RWPE2 (cell line): ENCODE measurements at regions not wholly inside any gene's neighbourhood (a gene's known extent, or its start where the extent isn't known, plus 50 kb on each side); places are given as distances from the start of the nearest gene placed in this dataset.
A peak's percentile ranks its signal among the peaks of the same experiment; 100 is the strongest.

Experiments
- ATAC-seq: fragments of 200-7000 bp; cut with Tn5 transposase; 3 replicates; pipeline ENCODE4 v1.9.1; 2021; ENCODE audit warnings: low read depth
- DNase-seq: peaks from one replicate; pipeline ENCODE4 v3.0.0-alpha.2; 2020; ENCODE audit warnings: low spot score
- H3K27ac ChIP-seq: fragments of 450-650 bp; 2 replicates; pipeline ENCODE4 v1.5.1; 2017; ENCODE audit warnings: mild to moderate bottlenecking; ENCODE audit not compliant: poor library complexity, severe bottlenecking
- H3K27me3 ChIP-seq: fragments of 250-450 bp; sonication (Bioruptor Pico); 2 replicates; pipeline ENCODE4 v1.5.1; 2021; ENCODE audit warnings: mild to moderate bottlenecking, moderate library complexity; ENCODE audit not compliant: insufficient read depth, poor library complexity, severe bottlenecking
- H3K36me3 ChIP-seq: fragments of 250-450 bp; sonication (Bioruptor Pico); 2 replicates; pipeline ENCODE4 v1.5.1; 2020; ENCODE audit warnings: low read depth, mild to moderate bottlenecking, moderate library complexity
- H3K4me1 ChIP-seq: fragments of 250-450 bp; sonication (Bioruptor Pico); 2 replicates; pipeline ENCODE4 v1.5.1; 2021; ENCODE audit warnings: mild to moderate bottlenecking, moderate library complexity; ENCODE audit not compliant: insufficient read depth, poor library complexity, severe bottlenecking
- H3K4me3 ChIP-seq: fragments of 250-450 bp; sonication (Bioruptor Pico); 2 replicates; pipeline ENCODE4 v1.5.1; 2021; ENCODE audit warnings: mild to moderate bottlenecking, moderate library complexity; ENCODE audit not compliant: severe bottlenecking
- H3K9me3 ChIP-seq: fragments of 250-450 bp; sonication (Bioruptor Pico); 2 replicates; pipeline ENCODE4 v1.5.1; 2021; ENCODE audit warnings: mild to moderate bottlenecking, moderate library complexity; ENCODE audit not compliant: severe bottlenecking
- TF ChIP-seq, protein P1 (sequence below): fragments of 450-650 bp; IDR thresholded peaks from one replicate; pipeline ENCODE4 v1.5.1; 2017; ENCODE audit warnings: mild to moderate bottlenecking, moderate library complexity; ENCODE audit not compliant: poor library complexity, severe bottlenecking

DNA sequence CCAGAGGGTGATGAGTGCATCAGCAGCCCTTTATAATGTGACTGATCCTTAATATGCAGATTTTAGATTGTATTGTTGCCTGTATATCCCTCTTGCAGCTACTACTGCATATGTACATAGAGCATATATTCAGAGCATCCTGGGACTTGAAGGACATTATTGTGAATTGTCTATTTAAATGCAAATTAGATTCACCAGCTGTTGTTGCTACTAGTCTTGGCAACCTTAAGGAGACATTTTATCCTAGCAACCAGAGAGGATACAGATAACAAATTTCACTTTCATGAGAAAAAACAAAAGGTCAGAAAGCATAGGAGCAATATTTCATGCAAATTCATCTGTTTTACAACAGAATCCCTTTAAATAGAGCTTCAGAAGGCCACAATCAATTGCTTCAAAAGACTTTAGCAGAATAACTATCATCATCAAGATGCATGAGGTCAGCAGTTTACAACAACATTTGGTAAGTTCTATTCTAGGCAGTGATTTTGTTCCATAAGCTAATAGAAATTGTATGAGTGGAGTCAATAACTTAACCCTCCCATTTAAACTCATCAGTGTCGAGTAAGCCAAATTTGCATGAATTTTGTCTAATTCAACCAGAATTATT is 148.6 kb downstream of the GC start:
- no peaks in the 10 kb centered on the region for H3K9me3 ChIP-seq
- no peaks in the 10 kb centered on the region for H3K4me1 ChIP-seq
- H3K36me3 ChIP-seq, result no peaks in the 10 kb centered on the region
- no peaks in the 10 kb centered on the region for H3K27me3 ChIP-seq
- ATAC-seq (no peak), DNase-seq (no peak)
- no peak overlapping the region for H3K4me3 ChIP-seq
- TF ChIP-seq, protein P1, sequence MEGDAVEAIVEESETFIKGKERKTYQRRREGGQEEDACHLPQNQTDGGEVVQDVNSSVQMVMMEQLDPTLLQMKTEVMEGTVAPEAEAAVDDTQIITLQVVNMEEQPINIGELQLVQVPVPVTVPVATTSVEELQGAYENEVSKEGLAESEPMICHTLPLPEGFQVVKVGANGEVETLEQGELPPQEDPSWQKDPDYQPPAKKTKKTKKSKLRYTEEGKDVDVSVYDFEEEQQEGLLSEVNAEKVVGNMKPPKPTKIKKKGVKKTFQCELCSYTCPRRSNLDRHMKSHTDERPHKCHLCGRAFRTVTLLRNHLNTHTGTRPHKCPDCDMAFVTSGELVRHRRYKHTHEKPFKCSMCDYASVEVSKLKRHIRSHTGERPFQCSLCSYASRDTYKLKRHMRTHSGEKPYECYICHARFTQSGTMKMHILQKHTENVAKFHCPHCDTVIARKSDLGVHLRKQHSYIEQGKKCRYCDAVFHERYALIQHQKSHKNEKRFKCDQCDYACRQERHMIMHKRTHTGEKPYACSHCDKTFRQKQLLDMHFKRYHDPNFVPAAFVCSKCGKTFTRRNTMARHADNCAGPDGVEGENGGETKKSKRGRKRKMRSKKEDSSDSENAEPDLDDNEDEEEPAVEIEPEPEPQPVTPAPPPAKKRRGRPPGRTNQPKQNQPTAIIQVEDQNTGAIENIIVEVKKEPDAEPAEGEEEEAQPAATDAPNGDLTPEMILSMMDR, result no peak
- no peak overlapping the region for H3K27ac ChIP-seq

DNA sequence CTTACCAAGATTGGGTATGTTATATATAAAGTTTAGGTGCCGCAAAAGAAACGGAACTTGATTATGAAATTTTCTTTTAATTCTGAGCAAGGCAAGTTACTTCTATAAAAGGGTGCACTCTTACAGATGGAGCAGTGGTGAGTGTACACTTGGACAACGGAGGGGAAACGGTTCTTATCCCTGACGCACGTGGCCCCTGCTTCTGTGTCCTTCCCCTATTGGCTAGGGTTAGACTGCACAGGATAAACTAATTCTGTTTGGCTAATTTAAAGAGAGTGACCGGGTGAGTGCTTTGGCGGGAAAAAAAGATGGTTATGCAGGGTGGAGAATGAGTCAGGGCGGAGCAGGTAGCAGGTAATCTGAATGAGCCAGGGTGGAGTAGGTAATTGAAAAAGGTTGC is 149.5 kb downstream of the GC start:
- TF ChIP-seq, protein P1, result no peak
- Histone ChIP-seq H3K4me1 (no peaks in the 10 kb centered on the region), H3K27ac (no peak overlapping the region), H3K4me3 (no peak overlapping the region), H3K36me3 (no peaks in the 10 kb centered on the region), H3K9me3 (no peaks in the 10 kb centered on the region), H3K27me3 (no peaks in the 10 kb centered on the region)
- DNase-seq, result no peak
- ATAC-seq, result no peak

DNA sequence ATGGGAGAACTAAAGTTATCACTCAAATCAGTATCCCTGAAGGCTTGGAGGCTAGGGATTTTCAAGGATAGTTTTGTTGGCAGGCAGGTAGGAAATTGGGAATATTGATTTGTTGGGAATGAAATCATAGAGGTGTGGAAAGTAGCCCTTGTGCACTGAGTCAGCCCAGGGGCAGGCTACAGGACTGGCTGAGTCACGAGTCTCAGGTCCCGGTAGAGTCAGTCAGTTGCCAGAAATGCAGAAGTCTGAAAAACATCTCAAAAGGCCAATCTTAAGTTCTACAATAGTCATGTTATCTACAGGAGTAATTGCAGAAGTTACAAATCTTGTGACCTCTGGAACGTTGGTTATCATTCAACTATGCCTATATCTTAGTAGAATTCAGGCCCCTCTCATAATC is 153.1 kb downstream of the GC start:
- ATAC-seq (peak; percentile 83), DNase-seq (no peak)
- Histone ChIP-seq H3K9me3 (peaks cover 2% of the 10 kb centered on the region), H3K27me3 (no peaks in the 10 kb centered on the region), H3K4me1 (no peaks in the 10 kb centered on the region), H3K36me3 (no peaks in the 10 kb centered on the region), H3K4me3 (no peak overlapping the region), H3K27ac (no peak overlapping the region)
- TF ChIP-seq, protein P1, result no peak

DNA sequence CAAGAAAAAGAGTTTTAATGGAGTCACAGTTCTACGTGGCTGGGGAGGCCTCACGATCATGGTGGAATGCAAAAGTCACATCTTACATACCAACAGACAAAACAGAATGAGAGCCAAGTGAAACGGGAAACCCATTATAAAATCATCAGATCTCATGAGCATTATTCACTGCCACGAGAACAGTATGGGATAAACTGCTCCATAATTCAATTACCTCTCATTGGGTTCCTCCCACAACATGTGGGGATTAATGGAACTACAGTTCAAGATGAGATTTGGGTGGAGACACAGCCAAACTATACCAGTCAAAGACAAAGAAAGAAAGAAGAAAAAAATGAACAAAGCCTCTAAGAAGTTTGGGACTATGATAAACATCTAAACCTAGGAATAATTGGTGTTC is 158.9 kb downstream of the GC start:
- Histone ChIP-seq H3K4me3 (no peak overlapping the region), H3K27me3 (no peaks in the 10 kb centered on the region), H3K4me1 (no peaks in the 10 kb centered on the region), H3K9me3 (peaks cover 2% of the 10 kb centered on the region), H3K36me3 (no peaks in the 10 kb centered on the region), H3K27ac (no peak overlapping the region)
- TF ChIP-seq, protein P1, result no peak
- no peak for DNase-seq
- no peak for ATAC-seq
